H1 (cell line): ENCODE measurements at regions not wholly inside any gene's neighbourhood (a gene's known extent, or its start where the extent isn't known, plus 50 kb on each side); places are given as distances from the start of the nearest gene placed in this dataset.

Experiments used
- CTCF ChIA-PET: fragments of 300-600 bp; sonication (Branson Sonifier 250); formaldehyde crosslinking; loops from one replicate; lab custom pipeline; 2021; ENCODE audit not compliant: partially characterized antibody; lab: Charles Lee
- POLR2A ChIA-PET: fragments of 300-600 bp; sonication (Branson Sonifier 250); formaldehyde crosslinking; loops from one replicate; lab custom pipeline; 2021; ENCODE audit warnings: inconsistent platforms; ENCODE audit not compliant: partially characterized antibody; lab: Charles Lee
- DNase-seq, 2 experiments: peaks; one replicate each; pipeline versions ENCODE4 v3.0.0 to v3.0.0-alpha.2; 2010 to 2022; ENCODE audit warnings: low spot score in 2 of 2, low read depth in 1 of 2, mixed read lengths in 1 of 2
- FAIRE-seq: peaks from 2 replicates; lab custom pipeline; 2011; peaks lifted over from hg19 to GRCh38; lab: Jason Lieb, UNC
- H2AFZ ChIP-seq: 2 replicates; pipeline ENCODE4 v1.8.1; 2012; ENCODE audit warnings: low read length, inconsistent platforms
- H2AK5ac ChIP-seq: 2 replicates; pipeline ENCODE4 v1.6.1; 2013; ENCODE audit warnings: low read depth, low read length
- H2BK120ac ChIP-seq: replicated peaks from 2 replicates; pipeline ENCODE3; 2013; ENCODE audit warnings: low read depth, low read length, inconsistent platforms
- H2BK12ac ChIP-seq: 2 replicates; pipeline ENCODE4 v1.6.1; 2013; ENCODE audit warnings: low read depth, low read length
- H2BK15ac ChIP-seq: 2 replicates; pipeline ENCODE4 v1.6.1; 2013; ENCODE audit warnings: low read length
- H2BK20ac ChIP-seq: 2 replicates; pipeline ENCODE4 v1.6.1; 2013; ENCODE audit warnings: low read length
- H2BK5ac ChIP-seq: 2 replicates; pipeline ENCODE4 v1.6.1; 2013; ENCODE audit warnings: low read depth, low read length
- H3K14ac ChIP-seq: 2 replicates; pipeline ENCODE4 v1.6.1; 2013; ENCODE audit warnings: inconsistent platforms; ENCODE audit not compliant: insufficient read length
- H3K18ac ChIP-seq: 2 replicates; pipeline ENCODE4 v1.6.1; 2013; ENCODE audit warnings: low read length; ENCODE audit errors: extremely low read depth
- H3K23ac ChIP-seq: 2 replicates; pipeline ENCODE4 v1.6.1; 2013; ENCODE audit warnings: inconsistent platforms; ENCODE audit not compliant: insufficient read length
- H3K23me2 ChIP-seq: 2 replicates; pipeline ENCODE4 v1.6.1; 2013; ENCODE audit warnings: low read depth, low read length
- H3K27ac ChIP-seq: 2 replicates; pipeline ENCODE4 v1.6.1; 2011; ENCODE audit warnings: low read depth, low read length, inconsistent platforms
- H3K27me3 ChIP-seq, 4 experiments: replicated peaks in 1 of 4; 1 replicate in 1 of 4; 2 replicates in 3 of 4; pipeline versions ENCODE4 v1.6.1 to v1.8.1; 2011 to 2013; ENCODE audit warnings: low read length in 3 of 4, mild to moderate bottlenecking in 3 of 4, inconsistent platforms in 2 of 4, mixed read lengths in 2 of 4, moderate library complexity in 1 of 4; ENCODE audit not compliant: control insufficient read depth in 3 of 4, insufficient read depth in 3 of 4; ENCODE audit errors: extremely low read depth in 1 of 4
- H3K36me3 ChIP-seq, 4 experiments: 2 replicates each; pipeline versions ENCODE4 v1.6.1 to v1.8.1; 2011 to 2013; ENCODE audit warnings: mild to moderate bottlenecking in 4 of 4, low read length in 3 of 4, moderate library complexity in 2 of 4, control low read depth in 1 of 4, inconsistent platforms in 1 of 4; ENCODE audit not compliant: insufficient read depth in 4 of 4, control insufficient read depth in 2 of 4
- H3K4ac ChIP-seq: replicated peaks from 2 replicates; pipeline ENCODE3; 2013; ENCODE audit warnings: low read length, low read depth, mixed read lengths, inconsistent platforms; ENCODE audit not compliant: insufficient read length
- H3K4me1 ChIP-seq, 4 experiments: replicated peaks in 1 of 4; 1 replicate in 1 of 4; 2 replicates in 3 of 4; pipeline versions ENCODE4 v1.6.1 to v1.8.1; 2011 to 2013; ENCODE audit warnings: low read length in 3 of 4, inconsistent platforms in 2 of 4, mixed read lengths in 1 of 4; ENCODE audit not compliant: insufficient read depth in 4 of 4, control insufficient read depth in 3 of 4
- H3K4me2 ChIP-seq, 2 experiments: 2 replicates each; pipeline versions ENCODE4 v1.6.1 to v1.8.1; 2011 to 2013; ENCODE audit warnings: low read depth in 2 of 2, low read length in 2 of 2, control low read depth in 1 of 2, inconsistent platforms in 1 of 2, mild to moderate bottlenecking in 1 of 2; ENCODE audit not compliant: insufficient read depth in 1 of 2
- H3K4me3 ChIP-seq, 4 experiments: fragments of 200-600, 300-600 bp in 1 of 4; sonication (generic), shearing (Covaris generic), sonication (Bioruptor Twin) in 1 of 4; 2 replicates each; pipeline versions ENCODE4 v1.5.1 to v1.8.1; 2011 to 2016; ENCODE audit warnings: low read length in 4 of 4, low read depth in 3 of 4, control low read depth in 2 of 4, inconsistent platforms in 2 of 4, mild to moderate bottlenecking in 2 of 4, mixed read lengths in 1 of 4, moderate library complexity in 1 of 4; ENCODE audit not compliant: insufficient read depth in 2 of 4; ENCODE audit errors: extremely low read depth in 1 of 4
- H3K56ac ChIP-seq: replicated peaks from 2 replicates; pipeline ENCODE3; 2013; ENCODE audit warnings: low read depth, mild to moderate bottlenecking, mixed read lengths, low read length, inconsistent platforms; ENCODE audit not compliant: insufficient read length
- H3K79me1 ChIP-seq: 2 replicates; pipeline ENCODE4 v1.6.1; 2013; ENCODE audit warnings: low read depth, low read length, control low read depth
- H3K79me2 ChIP-seq, 2 experiments: 2 replicates each; pipeline versions ENCODE4 v1.6.1 to v1.8.1; 2012 to 2013; ENCODE audit warnings: low read length in 2 of 2, mild to moderate bottlenecking in 2 of 2, inconsistent platforms in 1 of 2; ENCODE audit not compliant: insufficient read depth in 2 of 2, control insufficient read depth in 1 of 2
- H3K9ac ChIP-seq, 4 experiments: replicated peaks in 1 of 4; 1 replicate in 1 of 4; 2 replicates in 3 of 4; pipeline versions ENCODE4 v1.6.1 to v1.8.1; 2011 to 2013; ENCODE audit warnings: low read depth in 3 of 4, low read length in 3 of 4, control low read depth in 2 of 4, mild to moderate bottlenecking in 2 of 4, moderate library complexity in 2 of 4, inconsistent platforms in 1 of 4; ENCODE audit errors: extremely low read depth in 1 of 4
- H3K9me3 ChIP-seq, 2 experiments: 2 replicates each; pipeline versions ENCODE4 v1.6.1 to v1.8.1; 2012 to 2013; ENCODE audit warnings: mild to moderate bottlenecking in 2 of 2, moderate library complexity in 2 of 2, control low read depth in 1 of 2, inconsistent platforms in 1 of 2, low read depth in 1 of 2, low read length in 1 of 2, mixed read lengths in 1 of 2; ENCODE audit not compliant: insufficient read depth in 2 of 2
- H4K20me1 ChIP-seq, 2 experiments: replicated peaks in 1 of 2; 2 replicates each; pipeline versions ENCODE3 to v1.8.1; 2011 to 2013; ENCODE audit warnings: inconsistent platforms in 2 of 2, low read length in 2 of 2, mild to moderate bottlenecking in 1 of 2; ENCODE audit not compliant: insufficient read depth in 2 of 2, control insufficient read depth in 1 of 2
- H4K5ac ChIP-seq: 2 replicates; pipeline ENCODE4 v1.6.1; 2013; ENCODE audit warnings: low read length, low read depth, mixed read lengths, inconsistent platforms; ENCODE audit not compliant: insufficient read length
- H4K8ac ChIP-seq: 2 replicates; pipeline ENCODE4 v1.8.0; 2013; ENCODE audit warnings: mild to moderate bottlenecking, moderate library complexity, low read length, inconsistent platforms; ENCODE audit not compliant: insufficient read depth; ENCODE audit errors: extremely low read depth
- H4K91ac ChIP-seq: replicated peaks from 2 replicates; pipeline ENCODE3; 2013; ENCODE audit warnings: low read length, mixed read lengths, inconsistent platforms; ENCODE audit not compliant: insufficient read length
- CBX5 ChIP-seq: fragments of 300-800, 300-1000 bp; sonication (generic); IDR thresholded peaks from 2 replicates; pipeline ENCODE4 v1.7.1; 2016; ENCODE audit warnings: antibody characterized with exemption, low read length, low read depth
- HDAC6 ChIP-seq: IDR thresholded peaks from one replicate; pipeline ENCODE4 v1.7.1; 2012; ENCODE audit warnings: low read depth, mild to moderate bottlenecking, inconsistent platforms, low read length, moderate library complexity
- KDM4A ChIP-seq: IDR thresholded peaks from one replicate; pipeline ENCODE4 v1.7.1; 2012; ENCODE audit warnings: low read depth, mild to moderate bottlenecking, moderate library complexity, low read length, inconsistent platforms; ENCODE audit not compliant: severe bottlenecking
- RFX5 ChIP-seq: IDR thresholded peaks from 2 replicates; pipeline ENCODE4 v1.6.1; 2011; ENCODE audit warnings: low read depth, low read length, improper control_type of control experiment, borderline replicate concordance
- SRF ChIP-seq: IDR thresholded peaks from 2 replicates; pipeline ENCODE4 v1.6.1; 2011; ENCODE audit warnings: mild to moderate bottlenecking, low read depth, low read length, moderate library complexity
- USF2 ChIP-seq: IDR thresholded peaks from 2 replicates; pipeline ENCODE4 v1.6.1; 2011; ENCODE audit warnings: low read length, improper control_type of control experiment
- WGBS, 2 experiments: shearing (Covaris generic) in 1 of 2; methylation state at CpG; one replicate each; pipeline versions ENCODE4 v1.1.6 to v1.1.7; 2013 to 2015; ENCODE audit warnings: low lambda C conversion rate in 2 of 2, mixed read lengths in 2 of 2, inconsistent platforms in 1 of 2, low coverage in 1 of 2, missing lambda C conversion rate in 1 of 2; ENCODE audit not compliant: insufficient replicate concordance in 2 of 2, insufficient coverage in 1 of 2, insufficient read length in 1 of 2; ENCODE audit errors: extremely low coverage in 1 of 2, missing lambda C conversion rate in 1 of 2; 5-methylcytosine and 5-hydroxymethylcytosine counted together

GRCh38 chr3:80351201-80351600 is 583.4 kb upstream of the ROBO1 start:
- DNase-seq (no peak), FAIRE-seq (no peak)
- Histone ChIP-seq H3K18ac (no peak overlapping the region), H2AK5ac (no peak overlapping the region), H3K4me3 (no peak overlapping the region), H3K4me1 (no peaks in the 10 kb centered on the region), H3K36me3 (no peaks in the 10 kb centered on the region), H3K79me2 (no peaks in the 10 kb centered on the region), H4K8ac (no peak overlapping the region), H3K79me1 (no peaks in the 10 kb centered on the region), H2BK120ac (no peak overlapping the region), H3K23ac (no peak overlapping the region), H3K27ac (no peak overlapping the region), H3K9ac (no peak overlapping the region), H2BK15ac (no peak overlapping the region), H3K14ac (no peak overlapping the region), H2AFZ (no peak overlapping the region), H3K4ac (no peak overlapping the region), H4K91ac (no peak overlapping the region), H3K27me3 (no peaks in the 10 kb centered on the region), H4K20me1 (no peaks in the 10 kb centered on the region), H4K5ac (no peak overlapping the region), H2BK5ac (no peak overlapping the region), H3K56ac (no peak overlapping the region), H2BK12ac (no peak overlapping the region), H3K9me3 (no peaks in the 10 kb centered on the region), H2BK20ac (no peak overlapping the region), H3K23me2 (no peaks in the 10 kb centered on the region), H3K4me2 (no peak overlapping the region)
- ChIA-PET POLR2A (no interaction called here), CTCF (no interaction called here)
- WGBS, 2 experiments = 91% methylated on average over 2 of the region's 2 CpGs; no CpG with 5 or more reads in 1 of the 2 experiments
- no peak for TF ChIP-seq KDM4A
- TF ChIP-seq RFX5 = no peak
- no peak for TF ChIP-seq USF2
- no peak for TF ChIP-seq SRF
- TF ChIP-seq CBX5 = no peak
- no peak for TF ChIP-seq HDAC6
